GM18520 (cell line): ENCODE measurements at regions not wholly inside any gene's neighbourhood (a gene's known extent, or its start where the extent isn't known, plus 50 kb on each side); places are given as distances from the start of the nearest gene placed in this dataset.
A peak's percentile ranks its signal among the peaks of the same experiment; 100 is the strongest.

Experiments used
- ATAC-seq: cut with Tn5 transposase; IDR thresholded peaks from one replicate; pipeline ENCODE4 v1.9.1; 2021; ENCODE audit not compliant: unreplicated experiment

GRCh38 chr6:146865756-146866379 lies 267.1 kb downstream of the ADGB start:
- no peak for ATAC-seq

GRCh38 chr6:146866731-146867414 lies 268.1 kb downstream of the ADGB start:
- no peak for ATAC-seq

- ATAC-seq = no peak
These were observed 270.0 kb downstream of the ADGB start for GRCh38 chr6:146868671-146869209.

GRCh38 chr6:146870760-146871159 lies 272.0 kb downstream of the ADGB start:
- peak; percentile 81 for ATAC-seq

GRCh38 chr6:146871611-146872425 lies 273.0 kb downstream of the ADGB start:
- ATAC-seq = no peak

- ATAC-seq = no peak
These were observed 273.6 kb downstream of the ADGB start for GRCh38 chr6:146872426-146872785.

- ATAC-seq = no peak
These were observed 275.7 kb downstream of the ADGB start for GRCh38 chr6:146874278-146875018.

- ATAC-seq = no peak
These were observed 277.1 kb downstream of the ADGB start for GRCh38 chr6:146875927-146876270.

- ATAC-seq = no peak
These were observed 277.7 kb downstream of the ADGB start for GRCh38 chr6:146876271-146877151.

GRCh38 chr6:146878168-146878951 lies 279.6 kb downstream of the ADGB start:
- no peak for ATAC-seq

- ATAC-seq = no peak
These were observed 280.2 kb downstream of the ADGB start for GRCh38 chr6:146878952-146879340.

- no peak for ATAC-seq
These were observed 280.8 kb downstream of the ADGB start for GRCh38 chr6:146879406-146880117.

- ATAC-seq = no peak
These were observed 282.7 kb downstream of the ADGB start for GRCh38 chr6:146881228-146882181.

- no peak for ATAC-seq
These were observed 285.1 kb downstream of the ADGB start for GRCh38 chr6:146883640-146884531.

GRCh38 chr6:146884728-146885127 lies 286.0 kb downstream of the ADGB start:
- ATAC-seq = peak; percentile 71

- ATAC-seq = no peak
These were observed 287.1 kb downstream of the ADGB start for GRCh38 chr6:146885708-146886457.
